ENCODE measurements at regions not wholly inside any gene's neighbourhood (a gene's known extent, or its start where the extent isn't known, plus 50 kb on each side); places are given as distances from the start of the nearest gene placed in this dataset.
"Not testable (repeated sequence)": the region's sequence is repeated elsewhere in the genome, so short reads cannot be mapped to it uniquely, and the experiment has no call there.

DNA sequence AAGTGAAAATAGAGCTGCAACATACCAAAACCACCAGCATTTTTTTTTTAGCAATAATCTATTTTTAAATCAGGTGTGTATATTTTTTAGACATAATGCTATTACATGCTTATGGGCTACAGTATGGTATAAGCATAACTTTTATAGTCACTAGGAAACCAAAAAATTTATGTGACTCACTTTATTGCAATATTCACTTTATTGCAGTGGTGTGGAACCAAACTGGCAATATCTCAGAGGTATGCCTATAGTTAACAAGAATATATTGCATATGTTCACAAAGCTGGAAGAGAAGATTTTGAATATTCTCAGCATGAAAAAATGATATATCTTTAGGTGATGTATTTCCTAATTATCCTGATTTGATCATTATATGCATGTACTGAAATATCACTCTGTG is 128.8 kb upstream of the PLGLB2 start:
- H3K36me3 Mint-ChIP-seq (ENCODE audit: low read depth); intact Hi-C loops (cut with micrococcal nuclease); DNase-seq; CTCF ChIA-PET; H3K27ac Mint-ChIP-seq; H3K4me1 Mint-ChIP-seq (ENCODE audit: low read depth); H3K9me3 Mint-ChIP-seq; H3K4me3 Mint-ChIP-seq; H3K27me3 Mint-ChIP-seq (ENCODE audit: low read depth): not testable (repeated sequence)

DNA sequence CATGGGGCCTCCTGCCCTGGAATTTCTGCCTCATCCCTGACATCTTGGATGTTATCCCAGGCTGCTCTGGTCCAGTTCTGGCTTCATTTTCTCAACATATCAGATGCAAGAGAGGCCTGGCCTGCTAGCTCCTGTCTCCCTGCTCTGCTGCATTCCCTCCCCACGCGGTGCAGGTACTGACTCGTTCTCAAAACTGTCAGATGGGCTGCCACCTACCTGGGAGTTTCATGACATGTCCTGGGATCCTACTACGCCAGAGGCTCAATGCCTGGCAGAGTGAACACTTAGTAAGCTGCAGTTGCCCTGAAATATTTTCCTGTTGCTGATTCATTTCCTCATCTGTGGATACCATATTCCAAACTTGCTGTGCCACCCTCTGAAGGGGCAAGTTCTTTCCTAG is 126.7 kb upstream of the PLGLB2 start:
- not testable (repeated sequence) for H3K4me3 Mint-ChIP-seq

DNA sequence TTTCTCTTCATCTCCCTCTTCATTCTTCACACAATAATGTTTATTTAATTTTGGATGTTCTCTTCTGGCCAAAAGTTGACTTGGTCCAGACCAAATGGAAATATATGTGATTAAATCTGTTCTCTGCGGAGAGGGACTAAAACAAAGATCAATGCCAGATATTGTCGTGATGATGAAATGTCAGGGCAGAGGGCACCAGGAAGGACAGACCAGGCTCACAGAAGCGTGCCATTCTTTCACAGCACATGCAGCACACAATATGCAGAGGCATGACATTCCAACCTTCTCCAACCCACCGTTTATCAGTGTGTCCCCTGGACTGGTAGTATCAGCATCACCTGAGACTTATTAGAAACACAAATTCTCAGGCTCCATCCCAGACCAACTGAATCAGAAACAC is 125.2 kb upstream of the PLGLB2 start:
- H3K9me3 Mint-ChIP-seq; CTCF ChIA-PET; intact Hi-C loops (cut with micrococcal nuclease); H3K27ac Mint-ChIP-seq; H3K27me3 Mint-ChIP-seq (ENCODE audit: low read depth); H3K4me3 Mint-ChIP-seq; H3K4me1 Mint-ChIP-seq (ENCODE audit: low read depth); DNase-seq; H3K36me3 Mint-ChIP-seq (ENCODE audit: low read depth): not testable (repeated sequence)

More for the DNA sequence above, 126.7 kb upstream of the PLGLB2 start:
- H3K27ac Mint-ChIP-seq; CTCF ChIA-PET; DNase-seq; intact Hi-C loops (cut with micrococcal nuclease); H3K36me3 Mint-ChIP-seq (ENCODE audit: low read depth); H3K9me3 Mint-ChIP-seq; H3K4me1 Mint-ChIP-seq (ENCODE audit: low read depth); H3K27me3 Mint-ChIP-seq (ENCODE audit: low read depth): not testable (repeated sequence)

DNA sequence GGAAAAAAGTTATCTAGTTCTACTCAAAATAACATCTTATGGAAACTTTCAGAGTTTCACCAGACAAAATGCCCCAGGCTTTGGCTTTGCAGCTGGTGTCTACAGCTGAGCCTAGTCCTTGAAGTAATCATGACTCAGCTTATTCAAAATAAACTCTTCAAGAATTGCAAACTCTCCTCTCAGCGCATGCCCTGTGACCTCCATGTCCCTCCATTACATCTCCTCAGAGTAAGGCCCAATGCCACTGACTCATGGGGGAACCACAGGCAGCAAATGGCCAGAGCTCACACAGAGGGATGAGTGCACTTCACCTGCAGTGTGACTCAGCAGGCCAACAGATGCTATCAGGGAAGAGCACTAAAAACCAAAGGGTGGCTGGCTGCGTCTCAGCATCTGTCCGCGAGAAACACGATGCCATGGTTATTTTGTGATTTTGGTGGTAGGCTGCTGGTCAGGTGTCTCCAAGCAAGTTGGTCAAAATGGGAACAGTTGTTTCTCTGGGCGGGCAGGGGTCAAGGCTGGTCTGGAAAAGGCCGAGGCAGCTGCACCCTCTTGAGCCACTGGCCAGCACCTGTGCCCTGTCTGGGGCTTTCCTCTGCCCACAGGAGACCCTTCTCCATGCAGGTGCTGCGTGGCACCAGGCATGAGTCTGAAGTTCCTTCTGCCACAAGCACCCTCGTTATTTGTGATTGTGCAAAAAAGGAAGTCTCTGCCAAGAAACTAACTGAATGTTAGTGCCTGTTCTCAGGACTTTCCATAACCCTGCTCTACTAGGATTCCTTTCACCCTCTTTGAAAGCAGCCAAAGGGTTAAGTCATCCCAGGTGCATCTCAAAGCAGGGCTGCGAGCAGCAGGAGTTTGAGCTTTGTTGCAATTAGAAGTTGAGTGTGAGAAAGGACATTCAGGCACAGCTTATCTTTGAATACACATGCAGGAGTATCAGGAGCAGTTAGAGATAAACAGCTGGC is 118.1 kb upstream of the PLGLB2 start:
- CTCF ChIA-PET; H3K27me3 Mint-ChIP-seq (ENCODE audit: low read depth); intact Hi-C loops (cut with micrococcal nuclease): not testable (repeated sequence)

DNA sequence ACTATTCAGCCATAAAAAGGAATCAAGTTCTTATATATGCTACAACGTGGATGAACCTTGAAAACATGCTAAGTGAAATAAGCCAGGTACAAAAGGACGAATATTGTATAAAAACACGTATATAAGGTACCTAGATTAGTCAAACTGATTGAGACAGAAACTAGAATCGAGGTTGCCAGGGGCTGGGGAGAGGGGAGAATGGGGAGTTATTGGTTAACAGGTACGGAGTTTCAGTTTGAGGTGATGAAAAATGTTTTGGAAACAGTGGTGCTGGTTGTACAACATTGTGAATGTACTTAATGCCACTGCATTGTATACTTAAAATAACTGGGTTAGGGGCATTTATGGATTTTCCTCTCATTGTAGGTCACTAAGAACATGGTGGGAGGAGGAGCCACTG is 117.0 kb upstream of the PLGLB2 start:
- CTCF ChIA-PET; H3K27me3 Mint-ChIP-seq (ENCODE audit: low read depth); H3K36me3 Mint-ChIP-seq (ENCODE audit: low read depth); H3K4me3 Mint-ChIP-seq; H3K9me3 Mint-ChIP-seq; DNase-seq; H3K27ac Mint-ChIP-seq; intact Hi-C loops (cut with micrococcal nuclease): not testable (repeated sequence)
- peaks cover 24% of the 10 kb centered on the region for H3K4me1 Mint-ChIP-seq (ENCODE audit: low read depth)

More for the DNA sequence above, 118.1 kb upstream of the PLGLB2 start:
- not testable (repeated sequence) for H3K9me3 Mint-ChIP-seq; H3K27ac Mint-ChIP-seq; H3K4me3 Mint-ChIP-seq; H3K36me3 Mint-ChIP-seq (ENCODE audit: low read depth)
- DNase-seq = peak; percentile 42
- peaks cover 20% of the 10 kb centered on the region for H3K4me1 Mint-ChIP-seq (ENCODE audit: low read depth)

DNA sequence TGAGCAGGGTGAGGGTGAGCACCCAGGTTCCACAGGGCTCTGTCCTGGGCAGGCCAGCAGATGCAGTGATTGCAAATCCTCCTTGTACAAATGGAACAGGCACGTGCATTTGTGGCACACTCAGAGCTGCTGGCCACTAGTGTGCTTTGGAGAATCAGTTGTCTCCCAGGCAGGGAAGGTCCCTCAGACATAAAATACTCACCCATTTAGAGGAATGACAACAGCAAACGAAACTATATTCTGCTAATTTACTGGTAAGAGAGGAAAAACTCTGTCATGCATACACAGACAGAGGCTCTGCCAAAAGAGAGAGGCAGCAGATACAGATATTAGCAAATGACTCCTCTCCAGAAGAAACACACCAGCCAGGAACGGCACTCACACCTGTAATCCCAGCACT is 116.5 kb upstream of the PLGLB2 start:
- intact Hi-C loops (cut with micrococcal nuclease); H3K27me3 Mint-ChIP-seq (ENCODE audit: low read depth); H3K4me3 Mint-ChIP-seq; H3K36me3 Mint-ChIP-seq (ENCODE audit: low read depth); CTCF ChIA-PET; H3K9me3 Mint-ChIP-seq: not testable (repeated sequence)
- DNase-seq = peak; percentile 52
- Mint-ChIP-seq H3K27ac (peak overlapping the region; percentile 92), H3K4me1 (ENCODE audit: low read depth) (peaks cover 24% of the 10 kb centered on the region)

DNA sequence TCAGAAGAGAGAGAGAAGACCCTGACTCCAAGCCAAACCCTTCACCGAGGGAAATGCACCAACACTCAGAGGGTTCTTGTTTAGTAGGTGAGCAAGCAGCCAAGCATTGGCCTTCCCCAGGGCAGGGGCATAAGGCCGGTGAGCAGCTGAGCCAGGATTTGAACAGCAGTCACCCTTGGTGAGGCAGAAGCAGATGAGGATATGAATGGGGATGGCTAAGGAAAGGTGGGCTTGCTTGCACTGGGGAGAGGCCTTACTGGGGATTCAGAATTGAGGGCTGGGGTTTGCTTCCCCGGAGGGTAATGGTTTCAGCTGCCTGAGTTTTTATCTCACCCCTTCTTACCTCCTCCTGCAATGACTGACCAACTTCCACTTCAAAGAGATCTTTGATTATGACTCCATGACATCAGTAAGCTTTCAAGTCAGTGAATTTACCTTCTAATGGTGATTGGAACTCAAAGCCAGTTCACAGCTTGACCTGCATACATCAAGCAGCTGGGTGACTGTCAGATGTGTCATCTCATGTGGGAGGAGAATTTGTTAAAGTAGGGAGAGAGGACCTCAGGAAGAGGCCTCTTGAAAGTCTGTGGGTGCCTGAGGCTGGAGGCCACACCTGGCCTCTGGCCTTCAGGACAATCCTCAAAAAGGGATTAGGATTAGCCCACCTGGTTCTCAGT is 114.5 kb upstream of the PLGLB2 start:
- intact Hi-C loops (cut with micrococcal nuclease); H3K9me3 Mint-ChIP-seq; H3K4me3 Mint-ChIP-seq; H3K27me3 Mint-ChIP-seq (ENCODE audit: low read depth); CTCF ChIA-PET; H3K36me3 Mint-ChIP-seq (ENCODE audit: low read depth); H3K27ac Mint-ChIP-seq: not testable (repeated sequence)
- H3K4me1 Mint-ChIP-seq (ENCODE audit: low read depth) = peaks cover 24% of the 10 kb centered on the region
- peak; percentile 18 for DNase-seq

DNA sequence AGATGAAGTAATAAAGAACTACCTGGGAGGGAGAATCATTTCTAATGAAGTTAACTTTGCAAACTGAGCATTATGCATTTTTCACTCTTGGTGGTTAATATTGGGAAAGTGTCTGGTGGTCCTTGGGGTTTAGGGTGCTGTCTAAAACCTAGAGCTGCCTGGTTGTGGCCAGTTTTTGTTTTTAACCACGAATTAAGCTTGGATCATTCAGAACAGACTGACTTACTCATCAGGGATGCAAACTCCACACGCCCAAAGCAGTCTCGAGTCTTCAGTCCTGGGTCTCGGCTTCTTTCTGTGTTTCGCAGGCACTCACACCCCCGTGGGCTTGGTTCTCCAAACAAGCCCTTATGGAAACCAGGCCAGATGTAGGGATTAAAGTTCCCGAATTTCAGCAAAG is 113.8 kb upstream of the PLGLB2 start:
- H3K9me3 Mint-ChIP-seq; H3K36me3 Mint-ChIP-seq (ENCODE audit: low read depth); CTCF ChIA-PET; intact Hi-C loops (cut with micrococcal nuclease); H3K4me3 Mint-ChIP-seq; DNase-seq; H3K27me3 Mint-ChIP-seq (ENCODE audit: low read depth): not testable (repeated sequence)
- peak overlapping the region; percentile 85 for H3K27ac Mint-ChIP-seq
- peaks cover 24% of the 10 kb centered on the region for H3K4me1 Mint-ChIP-seq (ENCODE audit: low read depth)

DNA sequence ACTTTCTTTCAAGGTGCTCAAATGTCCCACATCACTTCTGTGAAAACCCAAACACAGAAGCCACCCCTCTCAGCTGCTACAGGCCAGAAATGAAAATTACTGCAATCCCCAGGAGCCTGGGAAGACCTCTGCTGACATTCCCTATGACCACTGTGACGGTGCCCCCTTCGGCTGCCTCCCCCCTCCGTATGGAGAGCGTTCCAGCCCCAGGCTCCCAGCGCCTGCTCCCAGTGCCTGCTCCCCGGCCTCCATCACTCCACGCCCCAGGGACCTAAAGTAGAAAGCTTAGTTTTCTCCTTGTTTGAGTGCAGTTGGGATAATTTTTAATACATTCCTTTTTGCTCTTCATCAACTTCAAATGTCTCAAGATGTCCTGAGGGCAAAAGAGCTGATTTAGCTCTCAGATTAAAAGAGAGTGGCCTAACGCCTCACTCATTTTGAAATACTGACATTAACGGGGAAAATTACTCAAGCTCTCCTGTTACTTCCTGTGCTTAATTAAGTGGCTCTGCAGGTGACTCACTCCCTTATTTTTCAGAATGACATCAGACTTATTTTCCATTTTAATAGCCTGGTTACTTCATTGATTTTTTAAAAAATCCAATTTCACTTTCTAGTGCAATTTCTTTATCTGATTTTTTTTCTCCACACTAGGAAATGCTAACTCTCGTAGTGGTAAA is 112.8 kb upstream of the PLGLB2 start:
- CTCF ChIA-PET; H3K4me3 Mint-ChIP-seq; H3K27me3 Mint-ChIP-seq (ENCODE audit: low read depth); H3K9me3 Mint-ChIP-seq; intact Hi-C loops (cut with micrococcal nuclease); H3K36me3 Mint-ChIP-seq (ENCODE audit: low read depth): not testable (repeated sequence)
- DNase-seq = peak; percentile 7
- Mint-ChIP-seq H3K4me1 (ENCODE audit: low read depth) (peaks cover 22% of the 10 kb centered on the region), H3K27ac (peak overlapping the region; percentile 85)

DNA sequence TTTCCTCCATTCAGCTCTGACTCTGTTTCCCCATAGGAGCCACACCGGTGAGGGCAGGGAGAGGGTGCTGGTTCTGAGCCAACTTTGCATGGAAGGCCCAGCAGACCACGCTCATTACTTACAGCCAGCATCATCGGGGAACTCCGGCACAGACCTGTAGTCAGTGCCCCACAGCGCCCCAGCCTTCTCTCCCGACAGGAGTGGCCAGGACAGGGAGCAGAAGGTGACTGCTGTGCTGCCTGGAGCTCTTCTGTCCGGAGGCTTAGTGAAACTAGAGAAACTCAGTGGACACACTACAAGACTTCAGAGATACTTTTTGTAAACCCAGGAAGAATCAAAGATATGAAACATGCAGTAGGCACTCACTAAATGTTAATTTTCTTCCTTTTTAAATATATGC is 111.6 kb upstream of the PLGLB2 start:
- DNase-seq; H3K36me3 Mint-ChIP-seq (ENCODE audit: low read depth); CTCF ChIA-PET; H3K9me3 Mint-ChIP-seq; H3K27me3 Mint-ChIP-seq (ENCODE audit: low read depth); intact Hi-C loops (cut with micrococcal nuclease); H3K4me3 Mint-ChIP-seq; H3K27ac Mint-ChIP-seq: not testable (repeated sequence)
- peaks cover 21% of the 10 kb centered on the region for H3K4me1 Mint-ChIP-seq (ENCODE audit: low read depth)

DNA sequence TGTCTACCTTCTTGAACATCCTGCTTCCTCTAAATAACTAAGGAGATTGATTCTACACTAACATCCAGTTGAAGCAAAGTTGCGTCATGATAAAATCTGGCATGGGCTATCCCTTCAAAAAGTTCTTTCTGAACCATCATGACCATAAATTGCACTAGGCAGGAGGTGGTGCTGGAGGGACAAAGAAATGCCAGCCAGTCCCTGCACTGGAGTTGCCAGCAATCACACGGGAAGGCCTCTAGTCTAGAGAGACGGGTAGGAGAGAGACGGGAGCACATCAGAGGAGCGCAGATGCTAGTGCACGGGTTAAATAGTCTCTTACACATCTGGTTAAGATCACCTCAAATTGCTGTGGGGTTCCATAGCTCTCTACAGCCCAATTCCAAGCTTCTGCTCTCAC is 111.2 kb upstream of the PLGLB2 start:
- DNase-seq; intact Hi-C loops (cut with micrococcal nuclease); H3K4me3 Mint-ChIP-seq; H3K27me3 Mint-ChIP-seq (ENCODE audit: low read depth); H3K27ac Mint-ChIP-seq; CTCF ChIA-PET; H3K36me3 Mint-ChIP-seq (ENCODE audit: low read depth); H3K9me3 Mint-ChIP-seq: not testable (repeated sequence)
- H3K4me1 Mint-ChIP-seq (ENCODE audit: low read depth) = peaks cover 17% of the 10 kb centered on the region

DNA sequence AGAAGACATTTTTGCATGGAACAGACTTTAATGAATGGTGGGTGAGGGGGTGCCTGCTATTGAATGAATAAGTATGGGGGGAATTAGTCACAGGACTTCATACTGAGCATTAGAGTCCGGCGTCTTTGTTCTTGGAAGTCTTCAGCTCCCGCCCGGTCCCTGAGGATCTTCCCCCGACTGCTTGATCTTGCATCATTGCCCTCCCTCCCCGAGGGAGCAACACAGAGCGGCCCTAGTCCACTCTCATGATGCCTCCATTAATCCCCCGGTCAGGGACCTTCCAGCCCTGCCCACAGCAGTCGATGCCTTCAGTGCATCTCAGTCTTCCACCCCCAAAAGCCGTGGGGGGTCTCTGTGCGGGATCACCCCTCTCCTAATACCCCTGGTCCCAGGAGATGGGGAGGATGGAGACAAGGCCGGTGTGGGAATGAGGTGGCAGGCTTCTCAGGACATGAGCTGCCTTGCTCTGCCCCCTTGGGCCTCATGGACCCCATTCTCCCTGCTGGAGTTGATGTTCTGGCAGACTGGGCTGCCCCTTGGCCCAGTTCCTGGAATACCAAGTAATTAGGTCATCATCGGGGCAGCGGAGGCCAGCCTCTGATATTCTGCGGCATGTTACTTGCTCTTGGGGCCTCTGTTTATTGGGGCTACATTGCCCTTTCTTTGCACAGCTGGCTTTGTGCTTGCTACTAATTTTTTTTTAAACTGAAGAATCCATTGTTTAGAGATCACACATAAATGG is 110.5 kb upstream of the PLGLB2 start:
- intact Hi-C loops (cut with micrococcal nuclease); H3K36me3 Mint-ChIP-seq (ENCODE audit: low read depth); H3K27ac Mint-ChIP-seq; CTCF ChIA-PET; H3K27me3 Mint-ChIP-seq (ENCODE audit: low read depth); DNase-seq; H3K9me3 Mint-ChIP-seq; H3K4me3 Mint-ChIP-seq: not testable (repeated sequence)
- peaks cover 17% of the 10 kb centered on the region for H3K4me1 Mint-ChIP-seq (ENCODE audit: low read depth)

All from activated naive CD4-positive, alpha-beta T cell treated with anti-CD3 and anti-CD28 coated beads for 36 hours (primary cell).